Epithelial cell of proximal tubule (primary cell): ENCODE measurements at regions not wholly inside any gene's neighbourhood (a gene's known extent, or its start where the extent isn't known, plus 50 kb on each side); places are given as distances from the start of the nearest gene placed in this dataset.

Source experiments
- DNase-seq: peaks from one replicate; pipeline ENCODE4 v3.0.0-alpha.2; 2011; ENCODE audit warnings: low read depth
- H3K4me3 ChIP-seq: 2 replicates; pipeline ENCODE4 v1.5.1; 2011; ENCODE audit warnings: low read depth, mild to moderate bottlenecking, low read length
- TF ChIP-seq, protein P1 (sequence below): conservative IDR thresholded peaks from 2 replicates; pipeline ENCODE4 v1.5.1; 2012; ENCODE audit warnings: low read depth, mild to moderate bottlenecking, low read length

GRCh38 chr11:11076879-11077278, 219.0 kb upstream of the ZBED5 start:
- no peak overlapping the region for H3K4me3 ChIP-seq
- no peak for DNase-seq
- TF ChIP-seq, protein P1, sequence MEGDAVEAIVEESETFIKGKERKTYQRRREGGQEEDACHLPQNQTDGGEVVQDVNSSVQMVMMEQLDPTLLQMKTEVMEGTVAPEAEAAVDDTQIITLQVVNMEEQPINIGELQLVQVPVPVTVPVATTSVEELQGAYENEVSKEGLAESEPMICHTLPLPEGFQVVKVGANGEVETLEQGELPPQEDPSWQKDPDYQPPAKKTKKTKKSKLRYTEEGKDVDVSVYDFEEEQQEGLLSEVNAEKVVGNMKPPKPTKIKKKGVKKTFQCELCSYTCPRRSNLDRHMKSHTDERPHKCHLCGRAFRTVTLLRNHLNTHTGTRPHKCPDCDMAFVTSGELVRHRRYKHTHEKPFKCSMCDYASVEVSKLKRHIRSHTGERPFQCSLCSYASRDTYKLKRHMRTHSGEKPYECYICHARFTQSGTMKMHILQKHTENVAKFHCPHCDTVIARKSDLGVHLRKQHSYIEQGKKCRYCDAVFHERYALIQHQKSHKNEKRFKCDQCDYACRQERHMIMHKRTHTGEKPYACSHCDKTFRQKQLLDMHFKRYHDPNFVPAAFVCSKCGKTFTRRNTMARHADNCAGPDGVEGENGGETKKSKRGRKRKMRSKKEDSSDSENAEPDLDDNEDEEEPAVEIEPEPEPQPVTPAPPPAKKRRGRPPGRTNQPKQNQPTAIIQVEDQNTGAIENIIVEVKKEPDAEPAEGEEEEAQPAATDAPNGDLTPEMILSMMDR, result no peak

GRCh38 chr11:11076276-11076675, 218.4 kb upstream of the ZBED5 start:
- TF ChIP-seq, protein P1, result no peak
- no peak overlapping the region for H3K4me3 ChIP-seq
- DNase-seq, result no peak

DNA sequence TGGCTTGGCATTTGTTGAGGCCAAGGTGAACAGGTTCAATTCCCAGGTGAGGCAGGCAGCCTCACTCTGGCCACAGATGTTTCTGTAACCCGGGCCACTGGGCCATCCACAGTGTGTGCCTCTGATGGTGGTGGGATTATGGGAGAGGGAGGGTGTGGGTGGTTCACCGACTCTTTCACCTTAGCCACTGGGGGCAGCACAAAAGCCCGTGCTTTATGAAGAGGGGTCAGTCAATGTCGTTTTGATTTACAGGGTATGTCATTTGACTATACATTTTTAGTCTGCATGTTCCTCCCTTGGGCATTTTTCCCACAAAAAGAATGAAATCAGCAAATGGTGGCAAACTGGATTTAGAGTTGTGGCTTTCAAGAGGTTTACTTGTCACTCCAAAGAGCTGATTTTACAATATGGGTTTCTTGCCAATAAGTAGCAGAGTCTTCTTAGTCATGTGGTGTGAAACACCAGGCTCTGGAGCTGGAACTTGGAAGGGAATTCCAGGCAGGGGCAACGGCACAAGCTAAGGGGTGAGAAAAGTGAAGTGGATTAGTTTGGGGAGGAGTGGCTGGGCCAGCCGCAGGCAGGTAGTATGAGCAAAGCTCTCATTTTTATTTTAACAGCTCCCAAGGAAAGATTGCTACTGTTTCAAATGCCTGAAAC, 217.8 kb upstream of the ZBED5 start:
- no peak for DNase-seq
- TF ChIP-seq, protein P1, result no peak
- no peak overlapping the region for H3K4me3 ChIP-seq

DNA sequence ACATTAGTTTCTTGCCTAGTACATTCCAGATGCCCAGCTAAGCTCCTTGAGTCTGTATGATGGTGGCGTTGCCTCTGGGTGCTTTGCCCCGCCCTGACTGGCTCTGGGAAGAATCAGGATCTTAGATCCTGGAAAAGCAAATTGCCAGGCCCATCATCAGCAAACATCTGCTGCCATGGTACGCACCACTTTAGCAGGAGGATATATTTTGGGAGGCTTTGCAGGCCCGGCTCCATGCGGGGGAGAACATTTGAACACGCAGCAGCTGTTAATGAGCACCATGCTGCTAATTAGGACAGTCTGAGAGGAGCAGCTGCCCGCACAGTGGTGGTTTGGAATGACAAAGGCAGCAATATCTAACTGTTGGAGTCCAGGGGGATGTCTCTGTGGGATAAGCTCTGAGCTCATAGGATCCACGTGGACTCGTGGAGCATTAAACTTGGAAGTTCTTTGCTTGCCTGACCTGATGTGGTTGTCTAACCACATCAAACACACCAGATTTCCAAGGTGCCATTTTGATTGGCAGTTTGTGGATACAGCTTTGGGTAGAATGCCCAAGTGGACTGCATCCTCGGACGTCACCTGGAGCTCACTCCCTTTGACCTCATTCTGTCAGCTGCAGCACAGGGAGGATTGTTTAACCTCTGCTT, 217.0 kb upstream of the ZBED5 start:
- TF ChIP-seq, protein P1, result no peak
- no peak for DNase-seq
- no peak overlapping the region for H3K4me3 ChIP-seq

GRCh38 chr11:11073996-11074395, 216.1 kb upstream of the ZBED5 start:
- TF ChIP-seq, protein P1, result no peak
- no peak overlapping the region for H3K4me3 ChIP-seq
- no peak for DNase-seq

DNA sequence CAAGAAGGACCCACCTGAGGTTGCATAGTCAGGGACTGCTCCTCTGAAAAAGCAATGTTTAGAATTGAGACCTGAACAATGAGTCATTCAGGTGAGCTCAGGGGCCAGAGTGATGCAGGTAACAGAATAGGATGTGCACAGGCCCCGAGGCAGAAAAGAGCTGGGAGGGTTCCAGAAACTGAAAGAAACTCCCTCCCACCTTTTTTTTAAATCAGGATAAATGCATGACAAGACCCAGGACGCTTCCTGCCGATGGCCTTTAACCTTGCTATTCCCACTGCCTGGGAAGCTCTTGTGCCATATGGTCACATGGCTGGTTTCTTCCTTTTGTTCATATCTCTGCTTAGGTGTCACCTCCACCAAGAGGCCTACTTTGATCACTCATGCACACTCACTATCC, 214.2 kb upstream of the ZBED5 start:
- TF ChIP-seq, protein P1, result no peak
- DNase-seq, result no peak
- no peak overlapping the region for H3K4me3 ChIP-seq

DNA sequence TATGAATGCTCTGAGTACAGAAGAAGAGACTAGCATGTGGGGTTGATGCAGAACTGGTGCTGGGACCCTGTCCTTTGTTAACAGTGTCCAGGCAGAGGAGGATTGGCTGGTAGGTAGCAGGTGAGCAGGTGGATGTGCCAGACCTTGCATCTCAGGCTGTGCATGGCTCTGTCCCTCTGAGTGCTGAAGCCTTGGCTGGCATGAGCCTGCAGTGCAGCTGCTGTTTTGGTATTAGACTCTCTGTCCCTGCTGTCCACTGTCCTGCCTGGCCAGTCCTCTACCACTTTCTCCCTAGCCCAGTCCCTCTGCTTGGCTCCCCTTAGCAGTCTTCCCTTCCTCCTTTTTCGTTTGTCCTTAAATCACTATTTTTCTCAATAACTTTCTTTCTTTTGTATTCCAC, 213.6 kb upstream of the ZBED5 start:
- H3K4me3 ChIP-seq, result no peak overlapping the region
- no peak for DNase-seq
- TF ChIP-seq, protein P1, result no peak
